ENCODE measurements at regions not wholly inside any gene's neighbourhood (a gene's known extent, or its start where the extent isn't known, plus 50 kb on each side); places are given as distances from the start of the nearest gene placed in this dataset.
"Not testable (repeated sequence)": the region's sequence is repeated elsewhere in the genome, so short reads cannot be mapped to it uniquely, and the experiment has no call there.

- H3K27ac ChIP-seq: no peak overlapping the region
- no peak overlapping the region for H3K4me3 ChIP-seq
Measured at GRCh38 chr10:11670381-11670780, 58.9 kb upstream of the USP6NL start.

GRCh38 chr10:11668847-11669610 is 57.6 kb upstream of the USP6NL start:
- no peak overlapping the region for H3K4me3 ChIP-seq
- no peak overlapping the region for H3K27ac ChIP-seq

- Histone ChIP-seq H3K27ac (no peak overlapping the region), H3K4me3 (no peak overlapping the region)
Measured at GRCh38 chr10:11667756-11668155, 56.3 kb upstream of the USP6NL start.

- Histone ChIP-seq H3K27ac (peak overlapping the region in 6 of 21 experiments; percentile 5 to 75 (median 44)), H3K4me3 (no peak overlapping the region)
Measured at GRCh38 chr10:11663763-11664555, 52.5 kb upstream of the USP6NL start.

GRCh38 chr10:11663126-11663515 is 51.7 kb upstream of the USP6NL start:
- not testable (repeated sequence) for H3K4me3 ChIP-seq, H3K27ac ChIP-seq

GRCh38 chr10:11661441-11661840 is 50.0 kb upstream of the USP6NL start:
- no peak overlapping the region for H3K27ac ChIP-seq
- H3K4me3 ChIP-seq: no peak overlapping the region
